Superior temporal gyrus (tissue), 1 donor: ENCODE measurements at regions not wholly inside any gene's neighbourhood (a gene's known extent, or its start where the extent isn't known, plus 50 kb on each side); places are given as distances from the start of the nearest gene placed in this dataset.
A peak's percentile ranks its signal among the peaks of the same experiment; 100 is the strongest.
"Not testable (repeated sequence)": the region's sequence is repeated elsewhere in the genome, so short reads cannot be mapped to it uniquely, and the experiment has no call there.

Experiments used
- DNase-seq: peaks from one replicate; pipeline ENCODE4 v3.0.0-alpha.2; 2016; ENCODE audit errors: extremely low spot score

DNA sequence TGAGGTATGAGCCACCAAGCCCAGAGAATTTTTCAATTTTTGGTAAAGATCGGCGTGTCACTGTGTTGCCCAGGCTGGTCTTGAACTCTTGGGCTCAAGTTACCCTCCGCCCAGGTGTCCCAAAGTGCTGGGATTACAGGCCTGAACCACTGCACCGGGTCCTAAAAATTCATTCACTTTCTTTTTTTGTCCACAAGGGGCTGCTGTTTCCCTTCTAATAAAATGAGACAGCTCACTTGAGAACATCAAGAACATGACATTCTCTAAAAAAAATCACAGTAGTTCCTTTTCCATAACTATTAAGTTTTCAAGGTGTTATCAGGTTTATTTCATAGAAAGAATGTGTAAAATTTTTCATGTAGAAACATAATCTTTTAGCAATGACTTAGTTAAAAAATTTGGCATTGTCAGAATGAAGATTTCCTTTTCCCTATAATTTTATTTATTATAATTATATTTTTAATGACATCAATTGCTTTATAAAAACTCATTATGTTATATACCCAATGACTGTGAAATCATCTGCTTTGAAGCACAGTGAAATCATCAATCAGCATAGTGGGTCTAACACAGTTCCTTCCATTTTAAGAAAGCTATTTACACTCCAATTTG lies 1723.8 kb upstream of the DEFB115 start:
- peak; percentile 11 for DNase-seq

DNA sequence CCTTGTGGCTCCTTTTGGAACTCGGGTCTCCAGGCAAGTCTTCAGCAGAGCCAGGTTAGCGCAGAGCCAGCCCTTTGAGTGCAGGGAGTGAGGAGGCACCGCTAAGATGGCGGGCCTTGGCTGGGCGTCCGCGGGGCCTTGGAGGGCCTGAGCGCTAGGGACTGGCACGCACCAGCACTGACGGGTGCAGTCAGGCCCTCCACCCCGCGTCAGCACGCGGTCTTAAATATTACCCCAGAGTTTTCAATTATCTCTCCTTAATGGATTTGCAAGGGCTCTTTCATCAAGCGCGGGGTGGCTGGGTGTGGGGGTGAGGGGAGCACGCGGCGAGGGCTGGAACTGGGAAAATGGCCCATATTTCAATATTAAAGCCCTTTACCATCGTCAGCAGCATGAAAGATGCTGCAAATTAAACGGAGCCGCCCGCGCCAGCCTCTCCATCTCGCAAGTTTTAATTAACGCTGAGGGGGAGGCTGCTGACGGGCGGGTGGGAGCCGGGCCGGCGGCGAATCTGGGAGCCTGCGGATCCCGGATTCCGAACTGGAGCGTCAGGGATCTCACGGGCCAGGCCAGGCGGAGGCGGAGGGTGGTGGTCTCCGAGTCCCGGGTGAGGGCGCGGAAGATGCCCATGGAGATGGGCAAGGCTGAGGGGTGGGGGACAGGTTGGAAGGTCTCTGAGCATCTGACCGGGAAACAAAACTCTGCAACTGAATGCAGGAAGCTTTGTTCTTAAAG lies 1690.4 kb upstream of the DEFB115 start:
- not testable (repeated sequence) for DNase-seq

DNA sequence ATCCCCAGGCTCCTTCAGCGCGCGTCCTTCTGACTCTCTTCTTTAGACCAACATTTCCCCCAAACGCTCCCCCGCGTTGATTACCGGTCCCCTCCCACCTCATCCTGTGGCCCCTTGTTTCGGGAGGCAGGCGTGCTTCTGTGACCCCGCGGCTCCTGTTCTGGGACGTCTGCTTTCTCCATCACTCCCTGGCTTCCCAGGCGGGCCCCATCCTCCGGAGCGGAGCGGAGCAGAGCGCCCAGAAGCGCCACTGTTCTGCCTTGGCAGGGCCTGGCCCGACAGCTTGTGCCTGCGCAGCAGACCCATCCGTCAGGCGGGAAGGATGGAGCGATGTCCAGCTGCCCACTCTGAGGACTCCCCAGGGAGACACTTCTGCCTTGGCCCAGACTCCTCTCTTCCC lies 1689.8 kb upstream of the DEFB115 start:
- DNase-seq = not testable (repeated sequence)

DNA sequence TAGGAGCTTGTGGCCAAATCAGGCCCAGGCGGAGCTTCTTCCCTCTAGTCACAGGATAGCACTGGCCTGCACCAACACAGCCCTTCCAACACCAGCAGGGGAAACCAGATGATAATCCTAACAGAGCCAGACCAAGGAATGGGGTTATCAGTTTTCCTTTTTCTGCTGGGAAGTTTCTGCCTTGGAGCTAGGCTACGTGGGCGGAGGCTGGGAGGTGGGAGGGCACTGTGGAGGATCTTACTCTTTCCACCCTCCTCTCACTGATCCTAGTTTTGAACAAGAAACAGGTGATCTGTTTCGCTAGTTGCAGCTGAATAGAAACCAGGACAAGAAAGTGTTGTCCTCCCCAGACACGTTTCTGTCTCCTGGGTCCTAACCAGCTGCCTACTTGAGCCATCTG lies 1687.3 kb upstream of the DEFB115 start:
- DNase-seq = not testable (repeated sequence)

DNA sequence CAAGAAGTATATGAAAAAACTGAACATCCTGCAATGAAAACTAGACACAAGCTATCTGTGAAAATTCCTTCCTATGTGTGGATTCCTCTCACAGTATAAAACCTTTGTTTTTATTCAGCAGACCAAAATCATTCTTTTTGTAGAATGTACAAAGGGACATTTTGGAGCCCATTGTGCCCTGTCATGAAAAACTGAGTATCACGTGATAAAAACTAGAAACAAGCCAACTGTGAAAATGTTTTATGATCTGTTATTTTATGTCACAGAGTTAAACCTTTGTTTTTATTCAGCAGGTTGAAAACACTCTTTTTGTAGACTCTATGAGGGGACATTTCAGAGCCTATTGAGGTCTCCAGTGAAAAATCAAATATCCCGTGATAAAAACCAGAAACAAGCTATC lies 1667.9 kb upstream of the DEFB115 start:
- not testable (repeated sequence) for DNase-seq

DNA sequence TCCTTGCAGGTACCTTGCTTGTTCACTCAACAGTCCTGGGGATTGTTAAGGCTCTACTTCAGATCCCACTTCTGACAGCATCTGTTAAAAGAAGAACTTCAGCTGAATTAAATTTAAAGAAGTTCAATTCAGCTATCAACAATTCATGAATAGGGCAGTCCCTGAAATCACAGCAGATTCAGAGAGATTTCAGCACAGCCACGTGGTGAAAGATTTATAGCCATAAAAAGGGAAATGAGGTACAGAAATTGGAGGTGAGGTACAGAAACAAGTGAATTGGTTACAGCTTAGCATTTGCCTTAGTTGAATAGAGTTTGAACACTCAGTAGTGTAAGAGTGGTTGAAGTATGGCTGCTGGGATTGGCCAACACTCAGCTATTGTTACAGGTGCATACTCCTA lies 1653.3 kb upstream of the DEFB115 start:
- not testable (repeated sequence) for DNase-seq

DNA sequence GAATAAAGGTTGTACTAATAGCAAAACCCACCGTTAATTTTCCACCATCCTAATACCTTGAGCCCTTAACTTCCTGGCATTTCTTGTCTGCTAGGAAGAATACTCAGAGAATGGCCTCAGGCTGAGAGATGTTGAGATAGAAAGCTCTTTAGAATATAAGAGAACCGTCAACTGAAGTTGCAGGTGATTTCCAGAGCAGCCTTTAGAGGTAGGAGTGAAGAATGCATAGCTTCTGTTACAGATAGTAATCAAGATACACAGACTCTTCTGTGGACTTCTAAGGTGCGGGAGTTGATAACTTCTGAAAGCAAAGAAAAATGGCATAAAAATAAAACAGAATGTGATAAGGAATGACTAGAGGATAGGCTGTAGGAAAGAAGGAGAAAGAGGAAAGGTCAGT lies 1651.3 kb upstream of the DEFB115 start:
- DNase-seq = not testable (repeated sequence)

DNA sequence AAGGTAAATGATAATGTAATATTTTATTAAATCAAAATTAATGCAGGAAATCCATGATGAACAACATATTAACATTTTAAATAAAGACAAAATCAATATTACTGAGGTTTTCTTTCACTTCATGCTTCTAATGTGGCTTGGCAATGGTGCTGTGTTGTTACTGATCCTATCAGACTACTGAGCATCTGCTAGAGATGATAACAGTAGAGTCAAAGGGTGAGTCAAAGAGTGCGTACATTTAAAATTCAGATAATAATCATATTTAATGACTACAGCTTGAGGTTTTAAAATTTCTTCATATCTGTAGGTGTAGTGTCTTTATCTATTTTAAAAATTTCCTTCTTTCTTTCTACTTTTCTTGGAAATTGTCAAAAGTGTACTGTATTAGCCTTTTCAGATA lies 1628.1 kb upstream of the DEFB115 start:
- DNase-seq = not testable (repeated sequence)
